ENCODE measurements at regions not wholly inside any gene's neighbourhood (a gene's known extent, or its start where the extent isn't known, plus 50 kb on each side); places are given as distances from the start of the nearest gene placed in this dataset.

GRCh38 chr20:2234598-2235191 is 61.1 kb upstream of the TGM3 start:
- no peak for TF ChIP-seq EZH2 (IDR thresholded peaks at IDR 0.05)
- no peak for TF ChIP-seq POLR2AphosphoS5 (IDR thresholded peaks at IDR 0.05; ENCODE audit: borderline replicate concordance, low read depth, low read length)
- TF ChIP-seq FOXP2 (optimal IDR thresholded peaks at IDR 0.05; ENCODE audit: control extremely low read depth, extremely low read length, insufficient read depth): peak; percentile 14
